Colonic mucosa (tissue), 4 donors: ENCODE measurements at regions not wholly inside any gene's neighbourhood (a gene's known extent, or its start where the extent isn't known, plus 50 kb on each side); places are given as distances from the start of the nearest gene placed in this dataset.

Experiments
- DNase-seq: peaks from one replicate; pipeline ENCODE4 v3.0.0-alpha.2; 2020
- H3K27ac ChIP-seq: fragments of 200-600 bp; one replicate; pipeline ENCODE4 v1.8.0; 2021
- H3K27me3 ChIP-seq: fragments of 200-600 bp; one replicate; pipeline ENCODE4 v1.8.0; 2021
- H3K36me3 ChIP-seq: fragments of 200-600 bp; one replicate; pipeline ENCODE4 v1.8.0; 2021
- H3K4me1 ChIP-seq: fragments of 200-600 bp; one replicate; pipeline ENCODE4 v1.8.0; 2021; ENCODE audit warnings: mild to moderate bottlenecking
- H3K4me3 ChIP-seq: fragments of 200-600 bp; one replicate; pipeline ENCODE4 v1.8.0; 2021
- H3K9ac ChIP-seq, 2 donors: one replicate each; pipeline ENCODE4 v1.7.0; 2013; ENCODE audit warnings: control low read depth in 2 of 2, low read depth in 2 of 2, low read length in 2 of 2
- H3K9me3 ChIP-seq: fragments of 200-600 bp; one replicate; pipeline ENCODE4 v1.8.0; 2021
- intact Hi-C: fragments of 100-400 bp; cut with DNase I; formaldehyde crosslinking; loops from one replicate; pipeline ENCODE4 v1.14.1; 2022
- TF ChIP-seq, protein P1 (sequence below): fragments of 200-600 bp; IDR thresholded peaks from one replicate; pipeline ENCODE4 v1.8.0; 2022; ENCODE audit warnings: antibody characterized with exemption, mild to moderate bottlenecking
- donor health status: healthy.
- donor health status: DM: no; HTN: no; CAD: no.
- donor health status: DM: no; HTN: no; CAD: no.

DNA sequence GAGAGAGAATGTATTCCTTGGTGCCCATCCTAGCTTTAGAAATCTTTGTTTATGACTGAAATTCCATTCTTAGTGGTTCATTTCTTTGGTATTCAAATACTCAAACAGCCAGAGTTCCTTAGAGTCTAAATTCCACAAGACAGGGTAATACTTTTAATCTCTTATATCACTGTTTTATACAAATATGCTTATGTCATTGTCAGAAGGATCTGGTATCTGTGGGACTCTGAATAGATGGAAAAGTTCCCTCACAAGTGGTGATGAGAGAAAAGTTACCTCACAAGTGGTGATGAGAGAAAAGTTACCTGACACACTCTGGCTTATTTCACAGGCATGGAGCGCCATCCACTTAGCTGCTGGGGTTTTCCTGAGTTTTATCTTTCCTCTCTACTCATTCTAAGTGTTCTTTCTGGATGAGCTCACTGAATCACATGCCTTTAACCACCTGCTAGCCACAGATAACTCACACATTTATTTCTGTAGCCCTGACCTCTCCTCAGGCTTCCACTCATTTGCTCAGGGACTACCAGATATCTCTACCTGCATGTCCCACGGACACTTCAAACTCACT lies 784.0 kb downstream of the SUGCT start:
- H3K27ac ChIP-seq, result no peak overlapping the region
- H3K4me3 ChIP-seq, result no peak overlapping the region
- H3K36me3 ChIP-seq, result no peaks in the 10 kb centered on the region
- no peaks in the 10 kb centered on the region for H3K27me3 ChIP-seq
- intact Hi-C loops, result no loop called here
- H3K9me3 ChIP-seq, result no peaks in the 10 kb centered on the region
- H3K9ac ChIP-seq, result no peak overlapping the region
- no peaks in the 10 kb centered on the region for H3K4me1 ChIP-seq
- DNase-seq, result no peak
- TF ChIP-seq, protein P1, sequence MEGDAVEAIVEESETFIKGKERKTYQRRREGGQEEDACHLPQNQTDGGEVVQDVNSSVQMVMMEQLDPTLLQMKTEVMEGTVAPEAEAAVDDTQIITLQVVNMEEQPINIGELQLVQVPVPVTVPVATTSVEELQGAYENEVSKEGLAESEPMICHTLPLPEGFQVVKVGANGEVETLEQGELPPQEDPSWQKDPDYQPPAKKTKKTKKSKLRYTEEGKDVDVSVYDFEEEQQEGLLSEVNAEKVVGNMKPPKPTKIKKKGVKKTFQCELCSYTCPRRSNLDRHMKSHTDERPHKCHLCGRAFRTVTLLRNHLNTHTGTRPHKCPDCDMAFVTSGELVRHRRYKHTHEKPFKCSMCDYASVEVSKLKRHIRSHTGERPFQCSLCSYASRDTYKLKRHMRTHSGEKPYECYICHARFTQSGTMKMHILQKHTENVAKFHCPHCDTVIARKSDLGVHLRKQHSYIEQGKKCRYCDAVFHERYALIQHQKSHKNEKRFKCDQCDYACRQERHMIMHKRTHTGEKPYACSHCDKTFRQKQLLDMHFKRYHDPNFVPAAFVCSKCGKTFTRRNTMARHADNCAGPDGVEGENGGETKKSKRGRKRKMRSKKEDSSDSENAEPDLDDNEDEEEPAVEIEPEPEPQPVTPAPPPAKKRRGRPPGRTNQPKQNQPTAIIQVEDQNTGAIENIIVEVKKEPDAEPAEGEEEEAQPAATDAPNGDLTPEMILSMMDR, result no peak

DNA sequence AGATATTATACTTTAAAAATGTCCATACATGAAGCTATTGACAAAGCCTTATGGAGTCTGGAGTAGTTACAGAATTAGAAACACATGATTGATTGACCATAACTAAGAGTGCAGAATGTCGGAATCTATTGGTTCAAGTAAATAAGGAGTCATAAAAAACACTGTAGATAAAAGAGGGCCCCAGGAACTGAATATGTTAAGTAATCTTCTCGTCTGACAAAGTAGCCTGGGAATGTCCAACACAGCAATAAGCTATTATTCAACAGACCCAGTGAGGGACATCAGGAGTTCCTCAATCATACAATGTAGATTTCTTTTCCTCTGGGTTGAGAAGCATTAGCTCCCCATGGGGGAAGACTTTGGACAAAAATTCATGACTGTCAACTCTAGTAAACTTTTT lies 782.0 kb downstream of the SUGCT start:
- Histone ChIP-seq H3K9ac (no peak overlapping the region), H3K27ac (no peak overlapping the region), H3K9me3 (no peaks in the 10 kb centered on the region), H3K4me3 (no peak overlapping the region), H3K4me1 (no peaks in the 10 kb centered on the region), H3K27me3 (no peaks in the 10 kb centered on the region), H3K36me3 (no peaks in the 10 kb centered on the region)
- intact Hi-C loops, result no loop called here
- TF ChIP-seq, protein P1, result no peak
- DNase-seq, result no peak

GRCh38 chr7:40915071-40915470 lies 780.3 kb downstream of the SUGCT start:
- Histone ChIP-seq H3K4me1 (no peaks in the 10 kb centered on the region), H3K36me3 (no peaks in the 10 kb centered on the region), H3K27ac (no peak overlapping the region), H3K9ac (no peak overlapping the region), H3K27me3 (no peaks in the 10 kb centered on the region), H3K9me3 (no peaks in the 10 kb centered on the region), H3K4me3 (no peak overlapping the region)
- intact Hi-C loops, result no loop called here
- TF ChIP-seq, protein P1, result no peak
- no peak for DNase-seq
